Caki2 (cell line): ENCODE measurements at regions not wholly inside any gene's neighbourhood (a gene's known extent, or its start where the extent isn't known, plus 50 kb on each side); places are given as distances from the start of the nearest gene placed in this dataset.
A peak's percentile ranks its signal among the peaks of the same experiment; 100 is the strongest.
"Not testable (repeated sequence)": the region's sequence is repeated elsewhere in the genome, so short reads cannot be mapped to it uniquely, and the experiment has no call there.

Source experiments
- DNase-seq: peaks from one replicate; pipeline ENCODE4 v3.0.0-alpha.2; 2015; ENCODE audit warnings: low read depth
- in situ Hi-C: cut with HindIII; loops from 2 replicates; pipeline ENCODE4 v1.10.0; 2016; ENCODE audit warnings: low sequenced_read_pairs, low pct_unique_long_range_greater_than_20kb, mixed read lengths

GRCh38 chr12:131242741-131243496 is 289.2 kb downstream of the ADGRD1 start:
- DNase-seq = peak; percentile 86
- in situ Hi-C loops = no loop called here

- DNase-seq, in situ Hi-C loops: not testable (repeated sequence)
These were observed 290.5 kb downstream of the ADGRD1 start for GRCh38 chr12:131244157-131244688.

- DNase-seq, in situ Hi-C loops: not testable (repeated sequence)
These were observed 291.5 kb downstream of the ADGRD1 start for GRCh38 chr12:131245161-131245560.

GRCh38 chr12:131245564-131246355 is 292.1 kb downstream of the ADGRD1 start:
- in situ Hi-C loops = no loop called here
- DNase-seq = no peak

GRCh38 chr12:131247026-131247725 is 293.5 kb downstream of the ADGRD1 start:
- in situ Hi-C loops, DNase-seq: not testable (repeated sequence)

- DNase-seq, in situ Hi-C loops: not testable (repeated sequence)
These were observed 294.2 kb downstream of the ADGRD1 start for GRCh38 chr12:131247875-131248274.

GRCh38 chr12:131249246-131250027 is 295.7 kb downstream of the ADGRD1 start:
- DNase-seq = peak; percentile 69
- in situ Hi-C loops = no loop called here

GRCh38 chr12:131250028-131250950 is 296.6 kb downstream of the ADGRD1 start:
- in situ Hi-C loops = no loop called here
- DNase-seq = peak; percentile 89

GRCh38 chr12:131250951-131251315 is 297.2 kb downstream of the ADGRD1 start:
- DNase-seq = no peak
- in situ Hi-C loops = no loop called here

GRCh38 chr12:131251336-131252101 is 297.8 kb downstream of the ADGRD1 start:
- in situ Hi-C loops = no loop called here
- no peak for DNase-seq

- DNase-seq = no peak
- in situ Hi-C loops = no loop called here
These were observed 299.8 kb downstream of the ADGRD1 start for GRCh38 chr12:131253376-131254026.

GRCh38 chr12:131254374-131254773 is 300.7 kb downstream of the ADGRD1 start:
- DNase-seq = no peak
- in situ Hi-C loops = no loop called here

- no peak for DNase-seq
- in situ Hi-C loops = no loop called here
These were observed 304.7 kb downstream of the ADGRD1 start for GRCh38 chr12:131258398-131258797.

- in situ Hi-C loops = no loop called here
- no peak for DNase-seq
These were observed 306.7 kb downstream of the ADGRD1 start for GRCh38 chr12:131260251-131260905.

GRCh38 chr12:131260954-131261353 is 307.2 kb downstream of the ADGRD1 start:
- in situ Hi-C loops = no loop called here
- no peak for DNase-seq
